NCI-H524 (cell line): ENCODE measurements at regions not wholly inside any gene's neighbourhood (a gene's known extent, or its start where the extent isn't known, plus 50 kb on each side); places are given as distances from the start of the nearest gene placed in this dataset.
"Not testable (repeated sequence)": the region's sequence is repeated elsewhere in the genome, so short reads cannot be mapped to it uniquely, and the experiment has no call there.

Experiments used
- DNase-seq, 2 experiments: peaks; one replicate each; lab custom pipeline; 2025; lab: John Stamatoyannopoulos, UW

DNA sequence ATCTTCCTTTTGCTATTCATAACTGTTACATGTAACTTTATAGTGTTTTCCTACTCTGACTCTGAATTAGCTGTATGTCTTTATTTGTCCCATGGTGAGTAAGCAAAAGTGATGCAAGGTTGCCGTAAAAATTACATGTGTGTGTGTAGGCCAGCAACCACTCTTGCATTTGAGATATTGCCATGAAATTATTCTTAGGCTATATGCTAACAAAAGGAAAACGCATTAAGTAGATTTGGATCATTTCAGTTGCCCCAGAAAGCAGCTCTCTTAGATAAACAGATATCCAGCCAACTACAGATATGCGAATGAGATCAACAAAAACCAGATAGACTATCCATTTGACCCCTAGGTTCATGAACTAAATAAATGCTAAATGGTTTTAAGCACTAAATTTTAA, 73.6 kb downstream of the CYLC2 start:
- DNase-seq, result no peak

- peak in 1 of 2 experiments; percentile 19 for DNase-seq
Observed at GRCh38 chr9:103078581-103078980, 83.4 kb downstream of the CYLC2 start.

DNA sequence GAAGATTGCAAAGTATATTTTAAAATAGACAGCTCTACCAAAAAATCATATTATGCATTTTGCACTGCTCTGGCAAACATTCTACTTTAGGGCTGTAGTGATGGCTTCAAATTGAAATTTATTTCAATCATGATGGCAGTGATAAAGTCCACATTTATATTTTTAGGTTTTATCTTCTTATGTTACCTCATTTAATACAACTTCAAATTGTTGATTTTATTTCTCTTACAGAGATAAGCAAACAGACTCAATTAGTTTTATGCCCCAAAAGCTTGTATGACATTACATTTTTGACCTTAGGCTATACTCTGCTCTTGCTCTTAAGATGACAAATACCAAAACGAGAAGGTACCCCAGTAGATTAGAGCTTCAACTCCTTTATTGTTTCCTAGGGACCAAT, 87.4 kb downstream of the CYLC2 start:
- no peak for DNase-seq

DNA sequence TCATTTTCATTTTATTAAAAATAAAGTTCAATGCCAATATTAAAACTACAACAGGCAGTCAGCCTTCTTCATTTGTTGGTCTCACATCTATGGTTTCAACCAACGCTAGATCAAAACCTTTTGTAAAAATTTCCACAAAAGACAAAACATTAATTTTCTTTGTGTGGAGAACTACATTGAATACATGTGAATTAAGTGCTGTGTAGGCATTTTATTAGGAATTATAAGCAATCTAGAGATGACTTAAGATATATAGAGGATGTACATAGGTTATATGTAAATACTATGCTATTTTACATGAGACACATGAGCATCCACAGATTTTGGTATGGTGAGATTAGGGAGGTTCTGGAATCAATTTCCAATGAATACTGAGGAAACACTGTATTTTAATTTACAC, 94.2 kb downstream of the CYLC2 start:
- no peak for DNase-seq

- no peak for DNase-seq
Observed at GRCh38 chr9:103104101-103104500, 109.0 kb downstream of the CYLC2 start.

DNA sequence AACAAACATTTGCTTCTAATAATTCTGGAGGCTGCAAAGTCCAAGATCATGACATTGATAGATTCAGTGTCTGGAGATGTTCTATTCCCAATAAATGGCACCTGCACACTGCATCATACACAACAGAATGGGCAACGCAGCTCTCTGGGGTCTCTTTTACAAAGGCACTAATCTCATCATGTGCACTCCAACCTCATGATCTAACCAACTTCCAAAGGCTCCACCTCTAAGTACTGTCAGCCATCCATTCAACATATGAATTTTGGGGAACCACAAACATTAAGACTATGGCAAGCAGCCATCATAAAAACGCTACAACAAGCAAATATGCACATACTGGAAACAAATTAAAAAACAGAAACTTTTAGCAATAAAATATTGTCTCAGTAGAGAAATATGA, 121.1 kb downstream of the CYLC2 start:
- no peak for DNase-seq

DNA sequence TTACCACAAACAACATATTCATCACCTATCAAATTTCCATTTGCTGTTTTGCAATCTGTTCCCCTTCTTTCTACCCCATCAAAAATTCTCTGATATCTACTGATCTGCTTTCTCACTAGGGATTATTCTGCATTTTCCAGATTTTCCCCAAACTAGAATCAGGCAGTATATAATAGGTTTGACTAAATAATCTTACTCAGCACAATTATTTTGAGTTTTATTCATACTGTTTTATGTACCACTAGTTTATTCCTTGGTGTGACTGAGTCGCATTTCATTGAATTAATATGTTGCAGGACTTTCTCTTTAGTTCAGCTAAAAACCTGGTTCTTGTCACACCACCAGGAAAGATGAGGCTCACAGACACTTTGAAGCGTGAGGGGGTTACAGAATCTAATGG, 131.4 kb downstream of the CYLC2 start:
- DNase-seq, result no peak

GRCh38 chr9:103139891-103140290, 144.8 kb downstream of the CYLC2 start:
- no peak for DNase-seq

GRCh38 chr9:103152473-103152872, 157.3 kb downstream of the CYLC2 start:
- DNase-seq, result peak; percentile 1 to 49

GRCh38 chr9:103167530-103167929, 172.4 kb downstream of the CYLC2 start:
- DNase-seq, result no peak

DNA sequence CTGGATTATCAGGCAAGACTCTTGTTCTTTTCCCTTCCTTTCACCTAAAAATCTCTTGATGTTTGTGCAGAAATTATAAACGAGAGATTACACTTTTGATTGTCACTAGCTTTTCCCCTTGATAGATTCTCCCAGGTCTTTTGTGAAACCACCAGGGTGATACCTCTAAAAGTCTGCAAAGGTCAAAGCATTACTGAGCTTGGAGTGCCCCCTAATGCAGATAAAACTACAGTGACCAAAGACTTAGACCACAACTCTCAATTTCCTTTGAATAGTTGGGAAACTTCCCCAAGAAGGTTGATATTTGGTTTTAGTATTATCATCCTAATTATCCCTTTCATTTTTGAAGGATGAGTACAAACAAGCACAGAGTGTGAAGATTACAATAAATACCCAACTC, 173.1 kb downstream of the CYLC2 start:
- DNase-seq, result no peak

DNA sequence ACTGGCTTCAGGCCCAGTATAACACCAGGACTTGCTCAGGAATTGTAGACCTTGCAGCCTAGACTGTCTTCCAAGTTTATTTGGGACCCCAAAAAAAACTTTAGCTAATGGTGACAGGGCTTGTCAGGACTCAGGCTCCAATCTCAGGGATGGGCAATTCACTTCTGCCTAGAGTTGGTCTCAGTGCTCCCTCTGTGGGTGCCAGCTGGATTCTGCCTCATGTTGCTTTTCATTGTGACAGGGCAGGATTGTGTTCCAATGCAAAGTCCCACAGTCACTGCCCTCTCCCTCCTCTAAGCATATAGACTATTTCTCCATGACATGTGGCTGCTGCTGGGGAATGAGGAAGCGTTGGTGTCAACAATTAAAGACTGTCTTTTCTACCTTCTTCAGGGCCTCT, 174.7 kb downstream of the CYLC2 start:
- no peak for DNase-seq

DNA sequence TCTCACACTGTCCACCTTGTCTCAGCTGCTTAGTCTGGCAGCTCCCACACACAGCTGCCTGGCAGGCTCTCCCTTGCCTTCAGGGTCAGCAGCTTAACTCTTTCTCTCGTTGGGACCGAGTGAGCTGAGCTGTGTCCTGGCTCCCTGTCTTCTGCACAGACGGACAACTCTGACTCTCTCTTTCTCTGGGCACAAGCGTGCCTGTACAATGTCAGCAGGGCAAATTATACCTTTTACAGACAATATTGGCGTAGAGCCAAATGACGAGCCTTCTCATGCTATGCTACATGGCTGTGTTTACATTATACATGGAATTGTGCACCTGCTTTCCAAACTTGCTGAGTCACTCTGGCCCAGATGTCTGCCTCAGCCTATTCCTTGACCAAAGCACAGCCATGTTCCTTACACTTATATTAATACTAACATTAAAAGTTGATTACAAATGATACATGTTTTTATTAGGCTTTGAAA, 188.6 kb downstream of the CYLC2 start:
- no peak for DNase-seq

DNA sequence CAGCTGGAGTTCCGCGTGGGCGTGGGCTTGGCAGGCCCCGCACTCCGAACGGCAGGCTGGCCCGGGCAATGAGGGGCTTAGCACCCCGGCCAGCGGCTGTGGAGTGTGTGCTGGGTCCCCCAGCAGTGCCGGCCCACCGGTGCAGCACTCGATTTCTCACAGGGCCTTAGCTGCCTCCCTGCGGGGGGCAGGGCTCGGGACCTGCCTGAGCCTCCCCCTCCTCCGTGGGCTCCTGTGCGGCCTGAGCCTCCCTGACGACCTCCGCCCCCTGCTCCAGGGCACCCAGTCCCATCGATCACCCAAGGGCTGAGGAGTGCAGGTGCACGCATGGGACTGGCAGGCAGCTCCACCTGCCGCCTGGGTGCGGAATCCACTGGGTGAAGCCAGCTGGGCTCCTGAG, 191.8 kb downstream of the CYLC2 start:
- no peak for DNase-seq

- no peak for DNase-seq
Observed at GRCh38 chr9:103188781-103189350, 193.7 kb downstream of the CYLC2 start.

- DNase-seq, result no peak
Observed at GRCh38 chr9:103193992-103194391, 198.9 kb downstream of the CYLC2 start.

- no peak for DNase-seq
Observed at GRCh38 chr9:103203172-103203571, 208.0 kb downstream of the CYLC2 start.

GRCh38 chr9:103205881-103206585, 210.9 kb downstream of the CYLC2 start:
- DNase-seq, result peak; percentile 94 to 97

GRCh38 chr9:103210607-103211006, 215.5 kb downstream of the CYLC2 start:
- no peak for DNase-seq

DNA sequence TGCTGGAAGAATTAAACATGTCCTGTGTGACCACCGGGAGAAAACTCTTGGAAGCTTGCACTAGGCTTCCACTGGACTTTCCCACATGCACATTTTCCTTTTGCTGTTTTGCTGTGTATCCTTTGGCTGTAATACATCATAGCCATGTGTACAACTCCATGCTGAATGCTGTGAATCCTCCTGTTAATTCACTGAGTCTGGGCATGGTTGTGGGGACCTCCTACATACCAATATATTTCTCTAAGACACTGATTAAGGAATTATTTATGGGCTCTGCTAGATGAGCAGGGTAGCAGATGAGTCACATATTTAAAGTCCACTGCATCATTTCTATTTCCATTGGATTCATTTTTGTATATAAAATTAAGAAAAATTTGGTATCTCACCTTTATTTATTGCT, 220.1 kb downstream of the CYLC2 start:
- no peak for DNase-seq

DNA sequence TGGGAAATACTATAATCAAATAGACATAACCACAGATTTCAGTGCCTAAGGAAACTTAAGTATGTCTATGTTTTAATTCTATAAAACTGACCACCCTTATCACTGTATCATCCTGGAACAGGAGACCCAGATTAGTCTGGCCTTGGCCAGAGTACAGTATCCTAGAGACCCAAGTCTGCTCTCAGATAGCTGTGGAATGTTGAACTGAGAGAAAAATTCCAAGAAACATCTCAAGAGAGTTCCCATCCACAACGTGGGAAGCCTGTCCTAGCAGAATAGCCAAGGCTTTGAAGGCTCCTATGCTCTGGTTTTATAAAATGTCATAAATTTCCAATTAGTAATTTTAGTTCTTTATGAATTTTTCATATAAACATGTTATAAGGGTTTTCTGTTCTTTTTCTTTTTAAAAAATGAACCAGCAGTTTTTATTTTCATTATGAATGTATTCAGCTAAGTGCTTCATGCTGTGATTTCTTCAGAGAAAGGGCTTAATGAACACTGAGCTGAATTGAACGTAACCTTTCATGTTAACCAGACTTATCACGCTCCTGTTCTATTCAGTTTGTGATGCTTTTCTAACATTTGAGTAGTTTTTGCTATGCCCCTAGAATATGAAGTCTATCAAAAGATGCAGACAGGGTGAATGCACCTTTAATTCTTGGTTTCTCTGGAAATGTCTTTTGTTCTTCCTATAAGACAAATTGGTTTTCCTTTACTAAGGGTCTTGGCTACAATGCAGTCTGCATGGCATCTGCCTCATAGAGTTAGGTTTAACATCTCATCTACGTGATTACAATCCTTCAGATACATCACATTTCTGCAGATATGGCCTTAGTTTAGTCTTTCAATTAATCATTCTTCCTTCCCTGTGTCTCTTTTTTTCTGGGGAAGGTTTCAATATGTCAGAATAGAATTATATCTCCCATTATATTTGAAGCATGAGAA, 230.8 kb downstream of the CYLC2 start:
- no peak for DNase-seq

DNA sequence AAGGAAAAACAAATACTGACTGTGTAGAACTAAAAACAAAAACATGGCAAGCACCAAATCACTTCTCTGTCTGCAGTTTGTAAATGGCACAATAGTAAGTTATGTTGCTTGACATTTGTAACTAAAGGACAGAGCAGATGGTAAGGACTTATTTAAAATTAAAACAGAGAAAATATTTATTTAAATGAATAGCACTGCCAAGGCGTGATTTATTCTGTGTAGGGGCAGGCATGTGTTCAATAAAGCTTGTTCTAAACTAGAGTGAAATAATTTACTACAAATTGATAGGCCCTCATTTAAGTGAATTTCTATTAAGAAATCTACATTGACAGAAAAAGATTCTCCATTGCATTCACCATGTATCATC, 231.5 kb downstream of the CYLC2 start:
- no peak for DNase-seq

DNA sequence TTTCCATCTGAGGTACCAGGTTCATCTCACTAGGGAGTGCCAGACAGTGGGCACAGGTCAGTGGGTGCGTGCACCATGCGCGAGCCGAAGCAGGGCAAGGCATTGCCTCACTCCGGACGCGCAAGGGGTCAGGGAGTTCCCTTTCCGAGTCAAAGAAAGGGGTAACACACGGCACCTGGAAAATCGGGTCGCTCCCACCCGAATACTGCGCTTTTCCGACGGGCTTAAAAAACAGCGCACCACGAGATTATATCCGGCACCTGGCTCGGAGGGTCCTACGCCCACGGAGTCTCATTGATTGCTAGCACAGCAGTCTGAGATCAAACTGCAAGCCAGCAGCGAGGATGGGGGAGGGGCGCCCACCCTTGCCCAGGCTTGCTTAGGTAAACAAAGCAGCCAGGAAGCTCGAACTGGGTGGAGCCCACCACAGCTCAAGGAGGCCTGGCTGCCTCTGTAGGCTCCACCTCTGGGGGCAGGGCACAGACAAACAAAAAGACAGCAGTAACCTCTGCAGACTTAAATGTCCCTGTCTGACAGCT, 242.5 kb downstream of the CYLC2 start:
- not testable (repeated sequence) for DNase-seq
